ENCODE measurements at regions not wholly inside any gene's neighbourhood (a gene's known extent, or its start where the extent isn't known, plus 50 kb on each side); places are given as distances from the start of the nearest gene placed in this dataset.
"Not testable (repeated sequence)": the region's sequence is repeated elsewhere in the genome, so short reads cannot be mapped to it uniquely, and the experiment has no call there.

- no peak for DNase-seq (ENCODE audit: low spot score)
These were observed 382.7 kb downstream of the RPS24 start for GRCh38 chr10:78416031-78417011.

- DNase-seq (ENCODE audit: low spot score), result no peak
These were observed 384.0 kb downstream of the RPS24 start for GRCh38 chr10:78417425-78418370.

- DNase-seq (ENCODE audit: low spot score), result no peak
These were observed 386.0 kb downstream of the RPS24 start for GRCh38 chr10:78419481-78420265.

GRCh38 chr10:78420946-78421735, 387.5 kb downstream of the RPS24 start:
- no peak for DNase-seq (ENCODE audit: low spot score)

- DNase-seq (ENCODE audit: low spot score), result not testable (repeated sequence)
These were observed 390.4 kb downstream of the RPS24 start for GRCh38 chr10:78424050-78424449.

GRCh38 chr10:78424723-78425122, 391.1 kb downstream of the RPS24 start:
- DNase-seq (ENCODE audit: low spot score), result no peak

- DNase-seq (ENCODE audit: low spot score), result no peak
These were observed 392.5 kb downstream of the RPS24 start for GRCh38 chr10:78426181-78426580.

GRCh38 chr10:78427497-78428031, 393.9 kb downstream of the RPS24 start:
- no peak for DNase-seq (ENCODE audit: low spot score)

GRCh38 chr10:78428579-78428978, 394.9 kb downstream of the RPS24 start:
- DNase-seq (ENCODE audit: low spot score), result no peak

GRCh38 chr10:78429984-78430383, 396.3 kb downstream of the RPS24 start:
- DNase-seq (ENCODE audit: low spot score), result no peak

GRCh38 chr10:78432583-78432982, 398.9 kb downstream of the RPS24 start:
- no peak for DNase-seq (ENCODE audit: low spot score)

GRCh38 chr10:78433076-78433595, 399.5 kb downstream of the RPS24 start:
- no peak for DNase-seq (ENCODE audit: low spot score)

GRCh38 chr10:78433766-78434535, 400.3 kb downstream of the RPS24 start:
- DNase-seq (ENCODE audit: low spot score), result no peak

- no peak for DNase-seq (ENCODE audit: low spot score)
These were observed 401.2 kb downstream of the RPS24 start for GRCh38 chr10:78434886-78435285.

GRCh38 chr10:78435484-78436221, 402.0 kb downstream of the RPS24 start:
- DNase-seq (ENCODE audit: low spot score), result no peak

GRCh38 chr10:78436222-78436573, 402.5 kb downstream of the RPS24 start:
- no peak for DNase-seq (ENCODE audit: low spot score)

GRCh38 chr10:78436706-78437406, 403.2 kb downstream of the RPS24 start:
- DNase-seq (ENCODE audit: low spot score), result no peak

GRCh38 chr10:78437407-78437768, 403.7 kb downstream of the RPS24 start:
- DNase-seq (ENCODE audit: low spot score), result no peak

Measured in hematopoietic multipotent progenitor cell treated with erythropoietin and hydrocortisone succinate and interleukin-3 and kit ligand, for 17 days (in vitro differentiated cells).